Loucy (cell line): ENCODE measurements at regions not wholly inside any gene's neighbourhood (a gene's known extent, or its start where the extent isn't known, plus 50 kb on each side); places are given as distances from the start of the nearest gene placed in this dataset.

Experiments used
- EZH2phosphoT487 ChIP-seq: fragments of 200-600 bp; IDR thresholded peaks from 2 replicates; pipeline ENCODE4 v1.6.1; 2018; ENCODE audit warnings: antibody characterized with exemption, mild to moderate bottlenecking, moderate library complexity, borderline replicate concordance
- TF ChIP-seq, protein P1 (sequence below): fragments of 200-600 bp; sonication (generic); conservative IDR thresholded peaks from 2 replicates; pipeline ENCODE4 v1.5.1; 2014; ENCODE audit warnings: mild to moderate bottlenecking, antibody characterized with exemption, low read length

DNA sequence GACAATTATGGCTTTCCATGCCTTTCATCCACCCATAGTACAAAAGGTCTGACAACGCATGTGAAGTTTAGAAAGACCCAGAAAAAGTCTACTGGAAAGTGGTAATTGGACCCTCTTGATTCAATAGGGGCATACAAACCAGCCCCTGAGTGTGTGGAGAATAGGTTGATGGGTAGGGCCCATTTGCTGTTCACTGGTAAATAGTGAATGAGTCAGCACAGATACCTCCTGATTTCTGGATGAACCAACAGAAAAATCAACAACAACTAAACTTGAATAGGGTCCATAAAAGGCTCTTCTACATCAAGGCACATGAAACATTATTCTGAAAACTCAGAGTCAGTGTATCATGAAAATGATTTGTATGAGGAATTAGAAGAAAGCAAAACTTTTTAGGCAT, 235.4 kb upstream of the SLC35B3 start:
- TF ChIP-seq, protein P1, sequence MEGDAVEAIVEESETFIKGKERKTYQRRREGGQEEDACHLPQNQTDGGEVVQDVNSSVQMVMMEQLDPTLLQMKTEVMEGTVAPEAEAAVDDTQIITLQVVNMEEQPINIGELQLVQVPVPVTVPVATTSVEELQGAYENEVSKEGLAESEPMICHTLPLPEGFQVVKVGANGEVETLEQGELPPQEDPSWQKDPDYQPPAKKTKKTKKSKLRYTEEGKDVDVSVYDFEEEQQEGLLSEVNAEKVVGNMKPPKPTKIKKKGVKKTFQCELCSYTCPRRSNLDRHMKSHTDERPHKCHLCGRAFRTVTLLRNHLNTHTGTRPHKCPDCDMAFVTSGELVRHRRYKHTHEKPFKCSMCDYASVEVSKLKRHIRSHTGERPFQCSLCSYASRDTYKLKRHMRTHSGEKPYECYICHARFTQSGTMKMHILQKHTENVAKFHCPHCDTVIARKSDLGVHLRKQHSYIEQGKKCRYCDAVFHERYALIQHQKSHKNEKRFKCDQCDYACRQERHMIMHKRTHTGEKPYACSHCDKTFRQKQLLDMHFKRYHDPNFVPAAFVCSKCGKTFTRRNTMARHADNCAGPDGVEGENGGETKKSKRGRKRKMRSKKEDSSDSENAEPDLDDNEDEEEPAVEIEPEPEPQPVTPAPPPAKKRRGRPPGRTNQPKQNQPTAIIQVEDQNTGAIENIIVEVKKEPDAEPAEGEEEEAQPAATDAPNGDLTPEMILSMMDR: no peak
- TF ChIP-seq EZH2phosphoT487: no peak
